Cardiac muscle cell (in vitro differentiated cells and primary cell): ENCODE measurements at regions not wholly inside any gene's neighbourhood (a gene's known extent, or its start where the extent isn't known, plus 50 kb on each side); places are given as distances from the start of the nearest gene placed in this dataset.

ENCODE experiments used
- DNase-seq, 2 donors: peaks; one replicate each; pipeline versions ENCODE4 v3.0.0 to v3.0.0-alpha.2; 2010 to 2017; ENCODE audit warnings: low read depth in 1 of 2, low spot score in 1 of 2
- H3K27ac ChIP-seq: fragments of 200-600 bp; sonication (generic); 2 replicates; pipeline ENCODE4 v1.5.1; 2016
- H3K27me3 ChIP-seq: fragments of 200-600 bp; sonication (generic); 2 replicates; pipeline ENCODE4 v1.6.0; 2016; ENCODE audit warnings: control low read depth
- H3K36me3 ChIP-seq: fragments of 200-600 bp; sonication (generic); 2 replicates; pipeline ENCODE4 v1.5.1; 2016; ENCODE audit warnings: control low read depth
- H3K4me1 ChIP-seq: fragments of 200-600 bp; sonication (generic); 2 replicates; pipeline ENCODE4 v1.8.1; 2017; ENCODE audit warnings: low read depth, mild to moderate bottlenecking, mixed run types
- H3K4me3 ChIP-seq: fragments of 200-600 bp; sonication (generic); 2 replicates; pipeline ENCODE4 v1.5.1; 2016; ENCODE audit warnings: mild to moderate bottlenecking
- H3K9me3 ChIP-seq: fragments of 200-600 bp; sonication (generic); 2 replicates; pipeline ENCODE4 v1.5.1; 2017; ENCODE audit warnings: low read depth, mild to moderate bottlenecking, control low read depth
- TF ChIP-seq, protein P1 (sequence below): IDR thresholded peaks from 2 replicates; pipeline ENCODE4 v1.5.1; 2012; ENCODE audit warnings: low read depth, mild to moderate bottlenecking, low read length

DNA sequence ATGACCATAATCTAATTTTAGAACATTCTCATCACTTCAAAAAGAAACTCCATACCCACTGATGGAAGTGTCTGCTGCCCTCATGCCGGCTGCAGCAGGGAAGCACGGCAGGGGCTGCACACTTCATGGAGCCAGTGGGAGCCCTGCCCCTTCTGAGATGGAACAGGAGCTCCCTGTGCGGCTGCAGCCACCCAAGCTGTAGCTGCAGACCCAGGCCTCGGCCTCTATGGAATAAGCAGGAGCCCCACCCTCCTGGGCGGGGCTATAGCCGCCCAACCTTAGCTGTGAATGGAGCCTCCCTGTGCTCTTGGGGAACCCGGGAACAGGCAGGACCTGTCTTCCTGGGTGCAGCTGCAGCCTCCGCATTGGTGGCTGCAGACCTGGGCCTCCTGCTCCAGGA, 128.5 kb downstream of the NUDT12 start:
- Histone ChIP-seq H3K36me3 (no peaks in the 10 kb centered on the region), H3K4me1 (peaks cover 30% of the 10 kb centered on the region), H3K4me3 (no peak overlapping the region), H3K9me3 (no peaks in the 10 kb centered on the region), H3K27ac (no peak overlapping the region), H3K27me3 (no peaks in the 10 kb centered on the region)
- TF ChIP-seq, protein P1, sequence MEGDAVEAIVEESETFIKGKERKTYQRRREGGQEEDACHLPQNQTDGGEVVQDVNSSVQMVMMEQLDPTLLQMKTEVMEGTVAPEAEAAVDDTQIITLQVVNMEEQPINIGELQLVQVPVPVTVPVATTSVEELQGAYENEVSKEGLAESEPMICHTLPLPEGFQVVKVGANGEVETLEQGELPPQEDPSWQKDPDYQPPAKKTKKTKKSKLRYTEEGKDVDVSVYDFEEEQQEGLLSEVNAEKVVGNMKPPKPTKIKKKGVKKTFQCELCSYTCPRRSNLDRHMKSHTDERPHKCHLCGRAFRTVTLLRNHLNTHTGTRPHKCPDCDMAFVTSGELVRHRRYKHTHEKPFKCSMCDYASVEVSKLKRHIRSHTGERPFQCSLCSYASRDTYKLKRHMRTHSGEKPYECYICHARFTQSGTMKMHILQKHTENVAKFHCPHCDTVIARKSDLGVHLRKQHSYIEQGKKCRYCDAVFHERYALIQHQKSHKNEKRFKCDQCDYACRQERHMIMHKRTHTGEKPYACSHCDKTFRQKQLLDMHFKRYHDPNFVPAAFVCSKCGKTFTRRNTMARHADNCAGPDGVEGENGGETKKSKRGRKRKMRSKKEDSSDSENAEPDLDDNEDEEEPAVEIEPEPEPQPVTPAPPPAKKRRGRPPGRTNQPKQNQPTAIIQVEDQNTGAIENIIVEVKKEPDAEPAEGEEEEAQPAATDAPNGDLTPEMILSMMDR = no peak
- no peak for DNase-seq

- H3K4me1 ChIP-seq = peaks cover 30% of the 10 kb centered on the region
- H3K27ac ChIP-seq = no peak overlapping the region
- TF ChIP-seq, protein P1 = no peak
Observed at GRCh38 chr5:103433211-103433610, 129.4 kb downstream of the NUDT12 start.

GRCh38 chr5:103428923-103429322, 133.7 kb downstream of the NUDT12 start:
- Histone ChIP-seq H3K36me3 (no peaks in the 10 kb centered on the region), H3K9me3 (no peaks in the 10 kb centered on the region), H3K27ac (no peak overlapping the region), H3K27me3 (no peaks in the 10 kb centered on the region), H3K4me3 (no peak overlapping the region), H3K4me1 (peaks cover 13% of the 10 kb centered on the region)
- DNase-seq = no peak
- TF ChIP-seq, protein P1 = no peak

More at GRCh38 chr5:103433211-103433610, 129.4 kb downstream of the NUDT12 start:
- H3K27me3 ChIP-seq = no peaks in the 10 kb centered on the region
- DNase-seq = no peak
- H3K4me3 ChIP-seq = no peak overlapping the region
- H3K36me3 ChIP-seq = no peaks in the 10 kb centered on the region
- no peaks in the 10 kb centered on the region for H3K9me3 ChIP-seq

GRCh38 chr5:103428411-103428871, 134.1 kb downstream of the NUDT12 start:
- peaks cover 11% of the 10 kb centered on the region for H3K4me1 ChIP-seq
- no peaks in the 10 kb centered on the region for H3K27me3 ChIP-seq
- H3K9me3 ChIP-seq = no peaks in the 10 kb centered on the region
- no peaks in the 10 kb centered on the region for H3K36me3 ChIP-seq
- TF ChIP-seq, protein P1 = no peak
- DNase-seq = peak in 1 of 2 donors; percentile 91
- no peak overlapping the region for H3K4me3 ChIP-seq
- H3K27ac ChIP-seq = no peak overlapping the region

GRCh38 chr5:103427326-103427725, 135.3 kb downstream of the NUDT12 start:
- Histone ChIP-seq H3K36me3 (no peaks in the 10 kb centered on the region), H3K4me3 (no peak overlapping the region), H3K27me3 (no peaks in the 10 kb centered on the region), H3K27ac (no peak overlapping the region), H3K4me1 (peaks cover 7% of the 10 kb centered on the region), H3K9me3 (no peaks in the 10 kb centered on the region)
- TF ChIP-seq, protein P1 = no peak
- DNase-seq = no peak
